ENCODE measurements at regions not wholly inside any gene's neighbourhood (a gene's known extent, or its start where the extent isn't known, plus 50 kb on each side); places are given as distances from the start of the nearest gene placed in this dataset.

- DNase-seq (ENCODE audit: low read depth in 1 of 2, low spot score in 2 of 2) = no peak
- no peaks in the 10 kb centered on the region for H3K36me3 ChIP-seq
- H3K27me3 ChIP-seq (replicated peaks) = 0 out of 2 replicates have a peak, but pooled peaks cover 9% of the 10 kb centered on the region
- no peak overlapping the region for H3K4me3 ChIP-seq
- H3K27ac ChIP-seq = no peak overlapping the region
- H3K4me1 ChIP-seq (replicated peaks) = peaks cover 5% of the 10 kb centered on the region; the same call in 1 of the 2 replicates
- H3K9me3 ChIP-seq (replicated peaks) = no peaks in the 10 kb centered on the region
Measured at GRCh38 chr16:31695667-31696066, 168.0 kb downstream of the AHSP start.

GRCh38 chr16:31696968-31697743 lies 169.5 kb downstream of the AHSP start:
- Histone ChIP-seq H3K4me3 (no peak overlapping the region), H3K27ac (no peak overlapping the region), H3K27me3 (replicated peaks) (0 out of 2 replicates have a peak, but pooled peaks cover 9% of the 10 kb centered on the region), H3K4me1 (replicated peaks) (peaks cover 11% of the 10 kb centered on the region; the same call in 1 of the 2 replicates), H3K36me3 (no peaks in the 10 kb centered on the region), H3K9me3 (replicated peaks) (no peaks in the 10 kb centered on the region)
- DNase-seq (ENCODE audit: low read depth in 1 of 2, low spot score in 2 of 2) = peak in 1 of 2 experiments; percentile 22

- Histone ChIP-seq H3K4me3 (no peak overlapping the region), H3K4me1 (replicated peaks) (peaks cover 11% of the 10 kb centered on the region; the same call in 1 of the 2 replicates), H3K36me3 (no peaks in the 10 kb centered on the region), H3K27me3 (replicated peaks) (0 out of 2 replicates have a peak, but pooled peaks cover 9% of the 10 kb centered on the region), H3K27ac (no peak overlapping the region), H3K9me3 (replicated peaks) (no peaks in the 10 kb centered on the region)
- DNase-seq (ENCODE audit: low read depth in 1 of 2, low spot score in 2 of 2) = no peak
Measured at GRCh38 chr16:31697744-31698125, 170.0 kb downstream of the AHSP start.

GRCh38 chr16:31698901-31699300 lies 171.2 kb downstream of the AHSP start:
- peaks cover 9% of the 10 kb centered on the region for H3K36me3 ChIP-seq
- no peak for DNase-seq (ENCODE audit: low read depth in 1 of 2, low spot score in 2 of 2)
- H3K27ac ChIP-seq = no peak overlapping the region
- H3K4me3 ChIP-seq = no peak overlapping the region
- H3K9me3 ChIP-seq (replicated peaks) = no peaks in the 10 kb centered on the region
- H3K4me1 ChIP-seq (replicated peaks) = peaks cover 11% of the 10 kb centered on the region; the same call in 1 of the 2 replicates
- H3K27me3 ChIP-seq (replicated peaks) = 0 out of 2 replicates have a peak, but pooled peaks cover 9% of the 10 kb centered on the region

DNA sequence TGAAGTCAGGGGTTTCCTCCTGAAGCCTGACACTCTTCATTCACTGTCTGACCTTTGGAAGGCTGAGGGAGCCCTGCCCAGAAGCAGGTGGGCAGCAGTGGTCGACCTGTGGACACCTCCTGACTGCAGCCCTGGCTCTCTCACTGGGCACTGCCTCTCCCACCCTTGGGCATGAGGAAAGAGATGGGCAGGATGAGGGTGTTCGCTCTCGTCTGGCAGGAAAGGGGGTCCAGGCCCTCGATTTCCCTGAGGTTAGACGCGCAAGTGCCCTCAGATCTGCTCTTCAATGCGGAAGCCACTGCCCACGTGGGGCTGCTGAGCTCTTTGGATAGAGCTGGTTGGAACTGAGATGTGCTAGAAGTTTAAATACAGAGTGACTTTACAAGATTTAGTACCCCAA lies 171.9 kb downstream of the AHSP start:
- H3K4me3 ChIP-seq = no peak overlapping the region
- no peak for DNase-seq (ENCODE audit: low read depth in 1 of 2, low spot score in 2 of 2)
- H3K27ac ChIP-seq = no peak overlapping the region
- no peaks in the 10 kb centered on the region for H3K9me3 ChIP-seq (replicated peaks)
- H3K36me3 ChIP-seq = peaks cover 12% of the 10 kb centered on the region
- 0 out of 2 replicates have a peak, but pooled peaks cover 9% of the 10 kb centered on the region for H3K27me3 ChIP-seq (replicated peaks)
- H3K4me1 ChIP-seq (replicated peaks) = peaks cover 11% of the 10 kb centered on the region; the same call in 1 of the 2 replicates

GRCh38 chr16:31700200-31700529 lies 172.5 kb downstream of the AHSP start:
- no peak overlapping the region for H3K27ac ChIP-seq
- H3K9me3 ChIP-seq (replicated peaks) = no peaks in the 10 kb centered on the region
- peak overlapping the region; percentile 68 for H3K4me3 ChIP-seq
- H3K36me3 ChIP-seq = peaks cover 12% of the 10 kb centered on the region
- H3K27me3 ChIP-seq (replicated peaks) = 0 out of 2 replicates have a peak, but pooled peaks cover 9% of the 10 kb centered on the region
- H3K4me1 ChIP-seq (replicated peaks) = peaks cover 11% of the 10 kb centered on the region; the same call in 1 of the 2 replicates
- DNase-seq (ENCODE audit: low read depth in 1 of 2, low spot score in 2 of 2) = peak in 1 of 2 experiments; percentile 66

- peak in 1 of 2 experiments; percentile 46 for DNase-seq (ENCODE audit: low read depth in 1 of 2, low spot score in 2 of 2)
- H3K4me1 ChIP-seq (replicated peaks) = peaks cover 11% of the 10 kb centered on the region; the same call in 1 of the 2 replicates
- H3K4me3 ChIP-seq = peak overlapping the region; percentile 68
- H3K27ac ChIP-seq = no peak overlapping the region
- H3K27me3 ChIP-seq (replicated peaks) = 0 out of 2 replicates have a peak, but pooled peaks cover 9% of the 10 kb centered on the region
- H3K9me3 ChIP-seq (replicated peaks) = no peaks in the 10 kb centered on the region
- peaks cover 15% of the 10 kb centered on the region for H3K36me3 ChIP-seq
Measured at GRCh38 chr16:31700530-31701388, 172.8 kb upstream of the ZNF267 start.

GRCh38 chr16:31701734-31702133 lies 171.9 kb upstream of the ZNF267 start:
- Histone ChIP-seq H3K36me3 (peaks cover 19% of the 10 kb centered on the region), H3K4me1 (replicated peaks) (peaks cover 11% of the 10 kb centered on the region; the same call in 1 of the 2 replicates), H3K27me3 (replicated peaks) (0 out of 2 replicates have a peak, but pooled peaks cover 9% of the 10 kb centered on the region), H3K27ac (no peak overlapping the region), H3K4me3 (no peak overlapping the region), H3K9me3 (replicated peaks) (no peaks in the 10 kb centered on the region)
- DNase-seq (ENCODE audit: low read depth in 1 of 2, low spot score in 2 of 2) = no peak

DNA sequence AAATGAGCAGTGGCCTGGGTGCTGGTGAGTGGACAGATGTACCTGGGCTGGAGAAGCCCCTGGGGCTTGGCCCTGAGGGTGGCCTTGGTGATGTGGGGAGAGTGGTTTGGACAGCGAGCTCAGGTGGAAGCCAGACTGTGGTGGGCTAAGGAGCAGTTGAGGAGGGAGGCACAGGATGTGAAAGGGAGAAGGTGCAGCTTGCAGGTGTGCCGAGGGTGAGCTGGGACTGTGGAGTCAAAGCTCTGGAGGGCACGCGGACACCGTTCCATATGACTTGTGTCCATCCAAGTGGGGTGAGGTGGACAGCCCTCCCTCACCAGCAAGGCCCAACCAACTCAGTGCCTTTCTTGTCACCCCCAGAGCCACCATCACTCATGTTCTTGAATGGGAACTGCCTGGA lies 170.8 kb upstream of the ZNF267 start:
- H3K9me3 ChIP-seq (replicated peaks) = no peaks in the 10 kb centered on the region
- H3K27ac ChIP-seq = no peak overlapping the region
- H3K36me3 ChIP-seq = peaks cover 19% of the 10 kb centered on the region
- no peak overlapping the region for H3K4me3 ChIP-seq
- H3K27me3 ChIP-seq (replicated peaks) = 0 out of 2 replicates have a peak, but pooled peaks cover 9% of the 10 kb centered on the region
- no peak for DNase-seq (ENCODE audit: low read depth in 1 of 2, low spot score in 2 of 2)
- H3K4me1 ChIP-seq (replicated peaks) = peaks cover 11% of the 10 kb centered on the region; the same call in 1 of the 2 replicates

DNA sequence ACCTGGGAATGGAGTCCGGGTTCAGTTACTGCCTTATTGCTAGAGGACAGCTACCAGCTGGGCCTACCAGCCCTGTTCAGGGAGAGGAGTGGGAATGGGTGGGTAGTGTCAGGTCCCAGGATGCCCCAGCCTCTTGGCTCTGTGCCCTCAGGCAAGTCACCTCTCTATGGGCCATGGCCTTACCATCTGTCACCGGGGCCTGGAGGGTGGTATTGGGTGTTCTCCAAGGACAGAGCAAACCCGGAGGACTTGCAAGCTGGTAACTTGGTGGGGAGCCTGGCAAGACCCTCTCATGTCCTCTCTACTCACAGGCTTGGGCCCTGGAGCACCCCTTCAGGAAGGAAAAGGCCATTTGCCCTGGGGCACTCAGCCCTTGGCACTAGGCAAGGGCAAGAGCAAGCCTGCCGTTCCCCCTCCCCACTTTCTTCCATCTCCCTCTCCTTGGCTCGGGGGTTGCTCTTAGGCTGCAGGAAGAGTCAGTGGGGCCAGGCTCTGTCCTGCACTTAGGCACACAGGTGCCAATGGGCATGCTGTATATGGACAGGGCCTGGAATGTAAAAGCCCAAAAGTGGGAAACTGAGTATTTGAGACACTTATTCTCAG lies 170.0 kb upstream of the ZNF267 start:
- Histone ChIP-seq H3K27me3 (replicated peaks) (0 out of 2 replicates have a peak, but pooled peaks cover 5% of the 10 kb centered on the region), H3K4me1 (replicated peaks) (peaks cover 11% of the 10 kb centered on the region; the same call in 1 of the 2 replicates), H3K27ac (no peak overlapping the region), H3K4me3 (no peak overlapping the region), H3K9me3 (replicated peaks) (no peaks in the 10 kb centered on the region), H3K36me3 (peaks cover 24% of the 10 kb centered on the region)
- no peak for DNase-seq (ENCODE audit: low read depth in 1 of 2, low spot score in 2 of 2)

DNA sequence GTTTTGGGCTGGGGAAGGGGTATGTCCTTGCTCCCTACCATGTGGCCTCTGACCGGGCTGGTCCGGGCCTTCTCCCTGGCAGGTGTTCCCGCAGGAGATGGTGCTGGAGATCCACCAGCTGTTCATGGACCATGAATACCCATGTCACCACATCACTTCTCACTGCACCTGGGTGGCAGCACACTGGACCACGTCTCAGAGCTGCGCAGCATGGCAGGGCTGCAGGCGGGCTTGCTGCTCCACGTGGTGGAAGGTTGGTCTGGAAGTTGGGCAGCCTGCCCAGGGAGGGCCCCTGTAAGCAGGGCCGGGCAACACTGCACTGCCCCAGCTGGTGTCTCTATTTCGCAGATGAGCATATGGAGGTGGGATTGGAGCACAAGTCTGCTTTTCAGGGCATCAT lies 169.5 kb upstream of the ZNF267 start:
- no peak for DNase-seq (ENCODE audit: low read depth in 1 of 2, low spot score in 2 of 2)
- Histone ChIP-seq H3K36me3 (peaks cover 24% of the 10 kb centered on the region), H3K27me3 (replicated peaks) (0 out of 2 replicates have a peak, but pooled peaks cover 5% of the 10 kb centered on the region), H3K4me3 (no peak overlapping the region), H3K4me1 (replicated peaks) (peaks cover 11% of the 10 kb centered on the region; the same call in 1 of the 2 replicates), H3K27ac (no peak overlapping the region), H3K9me3 (replicated peaks) (no peaks in the 10 kb centered on the region)

GRCh38 chr16:31705371-31705770 lies 168.2 kb upstream of the ZNF267 start:
- Histone ChIP-seq H3K27me3 (replicated peaks) (no peaks in the 10 kb centered on the region), H3K27ac (no peak overlapping the region), H3K36me3 (peaks cover 24% of the 10 kb centered on the region), H3K4me1 (replicated peaks) (peaks cover 7% of the 10 kb centered on the region; the same call in 1 of the 2 replicates), H3K9me3 (replicated peaks) (no peaks in the 10 kb centered on the region), H3K4me3 (no peak overlapping the region)
- no peak for DNase-seq (ENCODE audit: low read depth in 1 of 2, low spot score in 2 of 2)

GRCh38 chr16:31706318-31706717 lies 167.3 kb upstream of the ZNF267 start:
- H3K9me3 ChIP-seq (replicated peaks) = no peaks in the 10 kb centered on the region

More at GRCh38 chr16:31706318-31706717, 167.3 kb upstream of the ZNF267 start:
- H3K4me3 ChIP-seq = no peak overlapping the region
- DNase-seq (ENCODE audit: low read depth in 1 of 2, low spot score in 2 of 2) = no peak
- peaks cover 1% of the 10 kb centered on the region; the same call in 1 of the 2 replicates for H3K4me1 ChIP-seq (replicated peaks)
- H3K27ac ChIP-seq = no peak overlapping the region
- no peaks in the 10 kb centered on the region for H3K27me3 ChIP-seq (replicated peaks)
- H3K36me3 ChIP-seq = peaks cover 24% of the 10 kb centered on the region

All from SJSA1 (cell line).